Lung (tissue), 11 donors: ENCODE measurements at regions not wholly inside any gene's neighbourhood (a gene's known extent, or its start where the extent isn't known, plus 50 kb on each side); places are given as distances from the start of the nearest gene placed in this dataset.

ENCODE experiments used
- ATAC-seq: fragments of 200-7000 bp; cut with Tn5 transposase; one replicate; pipeline ENCODE4 v1.9.1; 2020; ENCODE audit warnings: moderate number of reproducible peaks; ENCODE audit not compliant: insufficient read depth, low FRiP score
- DNase-seq, 3 donors: peaks; one replicate each; pipeline ENCODE4 v3.0.0-alpha.2; 2013 to 2017
- H3K27ac ChIP-seq, 2 donors: one replicate each; pipeline ENCODE4 v1.5.1; 2013; ENCODE audit warnings: mild to moderate bottlenecking in 2 of 2, moderate library complexity in 2 of 2, control low read depth in 1 of 2, inconsistent platforms in 1 of 2, low read depth in 1 of 2, low read length in 1 of 2
- H3K27me3 ChIP-seq, 3 donors: one replicate each; pipeline ENCODE4 v1.5.1; 2013; ENCODE audit warnings: low read length in 2 of 3; ENCODE audit not compliant: control insufficient read depth in 3 of 3, insufficient read depth in 3 of 3
- H3K36me3 ChIP-seq, 4 donors: one replicate each; pipeline ENCODE4 v1.5.1; 2013; ENCODE audit warnings: low read length in 4 of 4, mild to moderate bottlenecking in 1 of 4, moderate library complexity in 1 of 4; ENCODE audit not compliant: control insufficient read depth in 4 of 4, insufficient read depth in 4 of 4
- H3K4me1 ChIP-seq, 5 donors: one replicate each; pipeline ENCODE4 v1.5.1; 2013; ENCODE audit warnings: low read length in 5 of 5, mild to moderate bottlenecking in 2 of 5, moderate library complexity in 1 of 5; ENCODE audit not compliant: control insufficient read depth in 5 of 5, insufficient read depth in 5 of 5
- H3K4me3 ChIP-seq: one replicate; pipeline ENCODE4 v1.5.1; 2013; ENCODE audit warnings: mild to moderate bottlenecking, control low read depth, moderate library complexity
- H3K9ac ChIP-seq, 2 donors: one replicate each; pipeline ENCODE4 v1.5.1; 2013; ENCODE audit warnings: low read length in 2 of 2, control low read depth in 1 of 2; ENCODE audit not compliant: insufficient read depth in 1 of 2
- H3K9me3 ChIP-seq, 4 donors: one replicate each; pipeline ENCODE4 v1.5.1; 2013; ENCODE audit warnings: low read length in 3 of 4, mild to moderate bottlenecking in 1 of 4, moderate library complexity in 1 of 4; ENCODE audit not compliant: control insufficient read depth in 4 of 4, insufficient read depth in 3 of 4
- CTCF ChIP-seq: IDR thresholded peaks from 2 replicates; pipeline ENCODE4 v1.5.1; 2012; ENCODE audit warnings: mild to moderate bottlenecking; ENCODE audit errors: control extremely low read depth, extremely low read depth
- WGBS, 2 donors: extraction: QIAGEN DNeasy Blood & Tissue Kit; methylation state at CpG; one replicate each; pipeline ENCODE4 v1.1.7; 2013; 5-methylcytosine and 5-hydroxymethylcytosine counted together
- donor health status: control.
- donor health status: control.
- donor health status: Bipolar disorder and iron deficiency.
- donor health status: healthy.
- donor health status: DM: yes; HTN: yes; CAD: no.

GRCh38 chr18:45164551-45164950, 450.7 kb upstream of the SLC14A2 start:
- H3K9me3 ChIP-seq: no peaks in the 10 kb centered on the region
- no peaks in the 10 kb centered on the region for H3K36me3 ChIP-seq
- DNase-seq (no peak), ATAC-seq (no peak)
- no peak overlapping the region for H3K4me3 ChIP-seq
- no peak overlapping the region for H3K27ac ChIP-seq
- no peak for TF ChIP-seq CTCF
- WGBS, 2 donors: 58 to 84% methylated on average over 1 of the region's 1 CpG
- H3K9ac ChIP-seq: no peak overlapping the region
- no peaks in the 10 kb centered on the region for H3K27me3 ChIP-seq
- peaks cover 0 to 24% (median 7%) of the 10 kb centered on the region in 5 donors for H3K4me1 ChIP-seq

- H3K27me3 ChIP-seq: no peaks in the 10 kb centered on the region
- no peaks in the 10 kb centered on the region for H3K9me3 ChIP-seq
- TF ChIP-seq CTCF: no peak
- H3K4me3 ChIP-seq: no peak overlapping the region
- H3K36me3 ChIP-seq: no peaks in the 10 kb centered on the region
- DNase-seq (peak in 2 of 3 donors; percentile 33 to 67), ATAC-seq (no peak)
- no peak overlapping the region for H3K9ac ChIP-seq
- H3K4me1 ChIP-seq: peaks cover 0 to 24% (median 7%) of the 10 kb centered on the region in 5 donors
- H3K27ac ChIP-seq: no peak overlapping the region
Observed at GRCh38 chr18:45165176-45165713, 450.0 kb upstream of the SLC14A2 start.

GRCh38 chr18:45165871-45166270, 449.4 kb upstream of the SLC14A2 start:
- ATAC-seq (no peak), DNase-seq (no peak)
- Histone ChIP-seq H3K9me3 (no peaks in the 10 kb centered on the region), H3K27me3 (no peaks in the 10 kb centered on the region), H3K9ac (no peak overlapping the region), H3K27ac (no peak overlapping the region), H3K4me1 (peaks cover 0 to 24% (median 7%) of the 10 kb centered on the region in 5 donors), H3K4me3 (no peak overlapping the region), H3K36me3 (no peaks in the 10 kb centered on the region)
- 69 to 70% methylated on average over 3 of the region's 3 CpGs for WGBS, 2 donors
- no peak for TF ChIP-seq CTCF

- no peaks in the 10 kb centered on the region for H3K36me3 ChIP-seq
- peak in 2 of 3 donors; percentile 45 to 71 for DNase-seq
- ATAC-seq: no peak
- no peaks in the 10 kb centered on the region for H3K27me3 ChIP-seq
- no peaks in the 10 kb centered on the region for H3K9me3 ChIP-seq
- 87 to 90% methylated on average over 5 of the region's 5 CpGs for WGBS, 2 donors
- H3K4me3 ChIP-seq: no peak overlapping the region
- peaks cover 0 to 24% (median 7%) of the 10 kb centered on the region in 5 donors for H3K4me1 ChIP-seq
- H3K27ac ChIP-seq: no peak overlapping the region
- no peak overlapping the region for H3K9ac ChIP-seq
- no peak for TF ChIP-seq CTCF
Observed at GRCh38 chr18:45166341-45166835, 448.9 kb upstream of the SLC14A2 start.
